ENCODE measurements at regions not wholly inside any gene's neighbourhood (a gene's known extent, or its start where the extent isn't known, plus 50 kb on each side); places are given as distances from the start of the nearest gene placed in this dataset.

DNA sequence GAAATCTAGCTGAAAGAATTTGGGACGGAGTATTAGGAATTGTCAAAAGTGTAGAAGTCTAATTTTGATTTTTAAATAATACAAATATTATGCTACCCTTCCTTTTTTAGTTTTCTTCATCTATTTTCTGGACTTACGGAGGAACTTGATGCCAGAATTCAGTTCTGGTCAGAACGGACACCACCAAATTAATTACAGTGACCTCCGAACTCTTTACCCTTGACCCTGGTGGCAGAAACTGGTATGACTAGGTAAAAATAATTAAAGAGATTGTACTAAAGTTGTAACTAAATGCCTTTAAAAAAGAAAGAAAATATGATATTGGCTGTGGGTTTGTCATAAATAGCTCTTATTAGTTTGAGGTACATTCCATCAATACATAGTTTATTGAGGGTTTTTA lies 751.1 kb upstream of the MAP3K7 start:
- TF ChIP-seq YY1 (IDR thresholded peaks at IDR 0.05; ENCODE audit: insufficient read depth, insufficient read length): no peak
- TF ChIP-seq ZNF274 (IDR thresholded peaks at IDR 0.05; ENCODE audit: low read depth, low read length): no peak
- TF ChIP-seq SUZ12 (IDR thresholded peaks at IDR 0.05; ENCODE audit: extremely low read depth, insufficient read depth, insufficient read length): no peak
